ENCODE measurements at regions not wholly inside any gene's neighbourhood (a gene's known extent, or its start where the extent isn't known, plus 50 kb on each side); places are given as distances from the start of the nearest gene placed in this dataset.

DNA sequence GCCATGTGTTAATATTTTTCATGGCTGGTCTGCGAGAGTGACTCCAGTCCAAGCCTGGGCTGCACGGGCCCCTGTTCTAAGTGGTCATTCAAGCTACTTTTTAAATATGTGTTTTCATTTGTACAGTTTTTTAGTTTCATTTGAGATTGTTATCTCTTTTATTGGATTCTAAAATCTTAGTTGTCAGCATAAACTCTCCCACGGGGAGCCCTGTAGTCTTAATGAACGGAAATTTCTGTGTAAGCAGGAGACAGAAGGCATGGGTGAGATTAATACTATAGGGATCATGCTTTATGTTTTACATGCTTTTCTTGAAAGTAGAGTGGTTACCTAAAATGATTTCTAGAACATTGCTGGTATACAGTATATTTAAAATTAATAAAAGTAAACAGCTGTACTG, 373.1 kb upstream of the SLCO3A1 start:
- ChIA-PET CTCF (no interaction called here), POLR2A (no interaction called here)
- H3K4me1 Mint-ChIP-seq (ENCODE audit: low read depth), result peaks cover 69% of the 10 kb centered on the region
- DNase-seq (no peak), ATAC-seq (no peak)
- no peak overlapping the region for H3K27ac Mint-ChIP-seq
- H3K4me3 Mint-ChIP-seq, result no peak overlapping the region
- peaks cover 42% of the 10 kb centered on the region for H3K36me3 Mint-ChIP-seq (ENCODE audit: low read depth)
- H3K9me3 Mint-ChIP-seq (ENCODE audit: insufficient read depth), result peaks cover 4% of the 10 kb centered on the region
- H3K27me3 Mint-ChIP-seq (ENCODE audit: low read depth), result peaks cover 3% of the 10 kb centered on the region

GRCh38 chr15:91482799-91483198, 370.7 kb upstream of the SLCO3A1 start:
- Mint-ChIP-seq H3K4me1 (ENCODE audit: low read depth) (peaks cover 77% of the 10 kb centered on the region), H3K9me3 (ENCODE audit: insufficient read depth) (peaks cover 10% of the 10 kb centered on the region), H3K27me3 (ENCODE audit: low read depth) (no peaks in the 10 kb centered on the region), H3K36me3 (ENCODE audit: low read depth) (peaks cover 47% of the 10 kb centered on the region), H3K27ac (peak overlapping the region; percentile 63), H3K4me3 (peak overlapping the region; percentile 54)
- CTCF ChIA-PET, result interaction anchor here (0.7 to 1.3 kb wide), 3 partner anchors 8 to 223 kb away, joined by 3 to 4 read pairs (median 3); no protein-coding TSS in a partner anchor
- DNase-seq (peak; percentile 53), ATAC-seq (peak; percentile 87)
- POLR2A ChIA-PET, result no interaction called here

- CTCF ChIA-PET, result no interaction called here
- no peak overlapping the region for H3K4me3 Mint-ChIP-seq
- H3K36me3 Mint-ChIP-seq (ENCODE audit: low read depth), result peaks cover 47% of the 10 kb centered on the region
- H3K27me3 Mint-ChIP-seq (ENCODE audit: low read depth), result peaks cover 2% of the 10 kb centered on the region
- ATAC-seq (no peak), DNase-seq (no peak)
- POLR2A ChIA-PET, result interaction anchor here (0.7 kb wide), 1 partner anchor 1680 kb away, joined by 3 read pairs; no protein-coding TSS in a partner anchor
- H3K9me3 Mint-ChIP-seq (ENCODE audit: insufficient read depth), result peaks cover 16% of the 10 kb centered on the region
- H3K4me1 Mint-ChIP-seq (ENCODE audit: low read depth), result peaks cover 67% of the 10 kb centered on the region
- H3K27ac Mint-ChIP-seq, result peak overlapping the region; percentile 48
These were observed 369.4 kb upstream of the SLCO3A1 start for GRCh38 chr15:91484141-91484540.

GRCh38 chr15:91488452-91488851, 365.1 kb upstream of the SLCO3A1 start:
- ChIA-PET POLR2A (no interaction called here), CTCF (no interaction called here)
- ATAC-seq (no peak), DNase-seq (no peak)
- Mint-ChIP-seq H3K27me3 (ENCODE audit: low read depth) (peaks cover 5% of the 10 kb centered on the region), H3K9me3 (ENCODE audit: insufficient read depth) (peaks cover 21% of the 10 kb centered on the region), H3K36me3 (ENCODE audit: low read depth) (peaks cover 36% of the 10 kb centered on the region), H3K4me3 (no peak overlapping the region), H3K4me1 (ENCODE audit: low read depth) (peaks cover 45% of the 10 kb centered on the region), H3K27ac (no peak overlapping the region)

- POLR2A ChIA-PET, result no interaction called here
- H3K4me1 Mint-ChIP-seq (ENCODE audit: low read depth), result peaks cover 27% of the 10 kb centered on the region
- DNase-seq (no peak), ATAC-seq (no peak)
- H3K27ac Mint-ChIP-seq, result no peak overlapping the region
- no peak overlapping the region for H3K4me3 Mint-ChIP-seq
- H3K9me3 Mint-ChIP-seq (ENCODE audit: insufficient read depth), result peaks cover 17% of the 10 kb centered on the region
- peaks cover 23% of the 10 kb centered on the region for H3K36me3 Mint-ChIP-seq (ENCODE audit: low read depth)
- peaks cover 5% of the 10 kb centered on the region for H3K27me3 Mint-ChIP-seq (ENCODE audit: low read depth)
- CTCF ChIA-PET, result no interaction called here
These were observed 363.3 kb upstream of the SLCO3A1 start for GRCh38 chr15:91490211-91490610.

- H3K36me3 Mint-ChIP-seq (ENCODE audit: low read depth), result peaks cover 16% of the 10 kb centered on the region
- peaks cover 5% of the 10 kb centered on the region for H3K27me3 Mint-ChIP-seq (ENCODE audit: low read depth)
- peaks cover 11% of the 10 kb centered on the region for H3K9me3 Mint-ChIP-seq (ENCODE audit: insufficient read depth)
- POLR2A ChIA-PET, result no interaction called here
- peaks cover 22% of the 10 kb centered on the region for H3K4me1 Mint-ChIP-seq (ENCODE audit: low read depth)
- ATAC-seq (peak; percentile 53), DNase-seq (peak; percentile 47)
- no peak overlapping the region for H3K4me3 Mint-ChIP-seq
- peak overlapping the region; percentile 41 for H3K27ac Mint-ChIP-seq
- CTCF ChIA-PET, result interaction anchor here (0.9 to 1.4 kb wide), 2 partner anchors 8 to 20 kb away, joined by 3 read pairs; no protein-coding TSS in a partner anchor
These were observed 362.2 kb upstream of the SLCO3A1 start for GRCh38 chr15:91491101-91491950.

DNA sequence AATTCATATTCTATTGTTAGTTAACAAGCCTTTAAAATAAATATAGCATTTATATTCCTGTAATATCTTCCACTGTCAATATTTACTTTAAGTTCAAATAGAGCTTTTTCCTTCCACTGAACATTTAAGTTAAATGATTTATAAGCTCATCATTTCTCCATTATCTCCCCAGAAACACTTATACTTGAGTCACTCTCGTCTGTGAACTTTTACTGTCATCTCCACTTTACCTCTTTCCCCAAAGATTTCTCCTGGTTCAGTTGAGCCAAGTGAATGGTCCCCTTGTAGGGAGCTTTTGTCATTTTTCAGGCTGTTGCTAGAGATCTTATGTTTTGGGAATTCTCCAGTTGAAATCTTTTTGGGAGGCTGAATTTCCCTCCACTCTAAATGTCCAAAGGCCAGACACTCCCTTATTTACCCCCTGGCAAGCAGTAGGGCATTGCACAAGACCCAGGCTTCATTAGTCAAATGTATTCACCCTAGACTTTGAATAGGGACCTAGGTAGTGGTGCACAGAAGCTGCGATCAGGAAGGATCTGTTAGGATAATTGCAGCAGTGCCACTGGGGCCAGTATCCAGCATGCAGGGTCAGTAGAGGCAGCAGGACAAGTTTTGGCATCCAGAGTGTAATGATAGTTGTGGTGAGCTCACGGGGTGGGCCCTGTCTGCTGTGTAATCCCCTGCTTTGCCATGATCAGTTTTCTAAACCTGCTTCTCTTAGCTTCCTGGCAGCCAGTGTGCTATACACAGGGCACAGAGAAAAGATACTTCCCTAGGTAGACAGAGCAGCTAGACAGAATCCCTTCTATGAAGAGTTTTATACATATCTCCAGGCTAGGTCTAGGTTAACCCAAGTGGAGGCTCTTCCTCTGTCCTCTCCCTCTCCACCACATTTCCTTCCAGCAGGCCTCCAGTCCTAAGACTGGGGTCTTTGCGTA, 356.5 kb upstream of the SLCO3A1 start:
- Mint-ChIP-seq H3K9me3 (ENCODE audit: insufficient read depth) (no peaks in the 10 kb centered on the region), H3K36me3 (ENCODE audit: low read depth) (no peaks in the 10 kb centered on the region), H3K27me3 (ENCODE audit: low read depth) (peaks cover 12% of the 10 kb centered on the region), H3K4me3 (no peak overlapping the region), H3K4me1 (ENCODE audit: low read depth) (no peaks in the 10 kb centered on the region), H3K27ac (no peak overlapping the region)
- DNase-seq (no peak), ATAC-seq (no peak)
- POLR2A ChIA-PET, result no interaction called here
- CTCF ChIA-PET, result no interaction called here

DNA sequence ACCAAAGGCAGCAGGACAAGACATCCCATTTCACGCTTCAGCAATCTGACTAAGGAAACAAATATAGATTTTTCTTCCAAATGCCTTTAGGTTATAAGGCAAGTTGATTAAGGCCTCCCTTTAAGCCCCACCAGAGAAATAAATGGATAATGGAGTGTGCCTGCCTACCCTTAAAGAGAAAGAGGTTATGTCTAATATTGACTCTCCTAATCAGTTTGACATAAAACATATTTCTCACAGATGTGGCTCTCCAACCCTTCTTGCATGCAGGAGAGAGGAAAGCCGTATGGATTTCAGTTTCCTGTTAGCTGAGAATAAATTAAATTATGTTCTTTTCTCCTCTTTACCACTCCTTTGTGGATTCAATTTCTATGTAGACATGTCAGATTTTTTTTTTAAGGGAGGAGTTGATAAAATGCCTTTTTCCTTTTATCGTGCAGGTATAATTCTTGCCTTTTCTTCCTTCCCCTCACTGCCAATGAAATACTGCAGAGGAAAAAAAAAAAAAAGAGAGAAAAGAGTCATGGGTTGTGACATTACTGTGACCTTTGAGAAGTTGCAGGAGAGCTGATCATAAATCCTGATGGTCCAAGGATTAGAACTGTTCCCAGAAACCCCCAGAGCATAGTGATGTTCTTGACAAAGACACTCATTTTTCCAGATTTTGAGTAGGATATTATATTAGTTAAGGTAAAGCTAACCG, 355.3 kb upstream of the SLCO3A1 start:
- Mint-ChIP-seq H3K9me3 (ENCODE audit: insufficient read depth) (no peaks in the 10 kb centered on the region), H3K36me3 (ENCODE audit: low read depth) (no peaks in the 10 kb centered on the region), H3K4me1 (ENCODE audit: low read depth) (no peaks in the 10 kb centered on the region), H3K27me3 (ENCODE audit: low read depth) (peaks cover 9% of the 10 kb centered on the region), H3K27ac (no peak overlapping the region), H3K4me3 (no peak overlapping the region)
- ATAC-seq, result no peak
- POLR2A ChIA-PET, result no interaction called here
- CTCF ChIA-PET, result no interaction called here
- DNase-seq, result no peak

DNA sequence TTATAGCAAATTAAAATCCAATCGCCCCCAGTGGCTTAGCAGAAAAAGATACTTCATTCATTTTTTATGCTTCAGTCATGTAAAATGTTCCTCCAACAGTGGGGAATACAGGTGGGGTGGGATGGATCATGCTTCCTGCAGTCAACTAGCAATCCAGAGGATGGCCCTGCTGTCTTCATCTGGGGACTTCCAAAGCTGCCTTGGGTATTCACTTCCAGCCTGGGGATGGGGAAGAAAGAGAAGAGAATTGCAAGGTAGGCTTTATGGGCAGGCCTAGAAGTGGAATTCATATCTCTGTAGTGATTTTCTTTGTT, 354.8 kb upstream of the SLCO3A1 start:
- ChIA-PET POLR2A (no interaction called here), CTCF (no interaction called here)
- peaks cover 9% of the 10 kb centered on the region for H3K27me3 Mint-ChIP-seq (ENCODE audit: low read depth)
- no peaks in the 10 kb centered on the region for H3K4me1 Mint-ChIP-seq (ENCODE audit: low read depth)
- no peak overlapping the region for H3K4me3 Mint-ChIP-seq
- H3K36me3 Mint-ChIP-seq (ENCODE audit: low read depth), result no peaks in the 10 kb centered on the region
- no peaks in the 10 kb centered on the region for H3K9me3 Mint-ChIP-seq (ENCODE audit: insufficient read depth)
- no peak overlapping the region for H3K27ac Mint-ChIP-seq
- ATAC-seq, result no peak
- DNase-seq, result no peak

DNA sequence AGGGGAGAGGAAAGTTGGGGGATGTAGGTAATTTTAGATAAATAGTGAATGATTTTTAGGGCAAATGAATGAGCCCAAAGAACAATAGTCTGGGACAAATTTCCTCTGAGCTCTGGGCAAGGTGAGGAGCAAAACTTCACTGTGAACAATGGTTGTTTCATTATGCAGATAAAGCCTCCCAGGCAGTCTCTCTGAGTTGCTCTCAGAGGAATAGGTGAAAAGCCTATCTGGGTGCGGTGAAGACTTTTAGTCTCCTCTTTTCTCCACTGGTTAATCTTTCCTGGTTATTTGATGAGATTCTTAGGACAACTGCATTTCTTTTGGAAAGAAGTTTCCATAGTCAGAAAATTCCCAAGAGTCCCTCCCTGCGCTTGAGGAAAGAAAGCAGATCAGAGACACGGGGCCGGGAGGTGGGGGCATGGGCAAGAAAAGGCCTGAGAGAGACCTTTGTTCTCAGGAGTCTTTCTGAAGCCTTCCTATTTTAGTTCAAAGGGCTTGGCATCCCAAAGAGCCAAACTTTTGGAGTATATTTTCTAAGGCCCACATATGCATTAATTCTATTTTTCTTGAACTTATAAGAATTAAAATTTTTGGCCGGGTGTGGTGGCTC, 353.6 kb upstream of the SLCO3A1 start:
- no peak overlapping the region for H3K4me3 Mint-ChIP-seq
- ChIA-PET CTCF (no interaction called here), POLR2A (no interaction called here)
- H3K36me3 Mint-ChIP-seq (ENCODE audit: low read depth), result no peaks in the 10 kb centered on the region
- H3K27me3 Mint-ChIP-seq (ENCODE audit: low read depth), result peaks cover 9% of the 10 kb centered on the region
- no peaks in the 10 kb centered on the region for H3K4me1 Mint-ChIP-seq (ENCODE audit: low read depth)
- no peak overlapping the region for H3K27ac Mint-ChIP-seq
- ATAC-seq (no peak), DNase-seq (no peak)
- H3K9me3 Mint-ChIP-seq (ENCODE audit: insufficient read depth), result no peaks in the 10 kb centered on the region

DNA sequence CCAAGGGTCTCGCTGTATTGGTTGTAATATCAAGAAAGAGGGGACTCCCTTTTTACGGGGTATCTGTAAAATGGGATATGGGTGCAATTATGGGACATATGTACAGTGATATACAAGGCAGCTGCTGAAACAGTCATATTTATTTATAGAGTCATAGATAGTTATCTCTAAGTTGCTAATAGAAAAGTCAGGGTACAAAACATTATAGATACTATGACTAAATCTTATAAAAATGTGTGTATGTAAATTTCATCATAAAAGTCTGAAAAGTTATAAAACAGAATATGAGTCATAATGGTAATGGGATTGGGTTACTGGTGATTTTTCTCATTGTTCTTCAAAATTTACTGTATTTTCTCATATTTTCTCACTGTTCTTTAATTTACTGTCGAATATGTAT, 344.9 kb upstream of the SLCO3A1 start:
- CTCF ChIA-PET, result no interaction called here
- no peak overlapping the region for H3K4me3 Mint-ChIP-seq
- H3K36me3 Mint-ChIP-seq (ENCODE audit: low read depth), result no peaks in the 10 kb centered on the region
- POLR2A ChIA-PET, result no interaction called here
- no peaks in the 10 kb centered on the region for H3K9me3 Mint-ChIP-seq (ENCODE audit: insufficient read depth)
- no peaks in the 10 kb centered on the region for H3K4me1 Mint-ChIP-seq (ENCODE audit: low read depth)
- no peak overlapping the region for H3K27ac Mint-ChIP-seq
- DNase-seq (no peak), ATAC-seq (no peak)
- H3K27me3 Mint-ChIP-seq (ENCODE audit: low read depth), result peaks cover 14% of the 10 kb centered on the region

Measured in activated CD8-positive, alpha-beta T cell treated with anti-CD3 and anti-CD28 coated beads, Interleukin-2, amount 10 ng/mL, durations not matched to agents 7 days and 5 days (primary cell).